Endothelial cell of umbilical vein (primary cell): ENCODE measurements at regions not wholly inside any gene's neighbourhood (a gene's known extent, or its start where the extent isn't known, plus 50 kb on each side); places are given as distances from the start of the nearest gene placed in this dataset.
A peak's percentile ranks its signal among the peaks of the same experiment; 100 is the strongest.

Experiments
- BruUV-seq: library from RNA; stranded (reverse); fragments of 400-500 nt; replicated peaks from 2 replicates; lab custom pipeline; 2021; lab: Mats Ljungman, UMichigan
- CTCF ChIA-PET: fragments of 300-600, 350-600 bp; sonication (Branson Sonifier 250); formaldehyde crosslinking; loops from one replicate; lab custom pipeline; 2021; ENCODE audit warnings: antibody characterized with exemption, inconsistent platforms; lab: Charles Lee
- POLR2A ChIA-PET: fragments of 300-600, 350-600 bp; sonication (Branson Sonifier 250); formaldehyde crosslinking; loops from one replicate; lab custom pipeline; 2021; ENCODE audit warnings: antibody characterized with exemption, inconsistent platforms; lab: Charles Lee
- DNase-seq: peaks from one replicate; pipeline ENCODE4 v3.0.0-alpha.2; 2011; ENCODE audit warnings: low read depth, low spot score
- FAIRE-seq: peaks from 2 replicates; lab custom pipeline; 2011; peaks lifted over from hg19 to GRCh38; lab: Jason Lieb, UNC
- H2AFZ ChIP-seq: 2 replicates; pipeline ENCODE4 v1.6.0; 2012; ENCODE audit warnings: low read depth, low read length, control low read depth, inconsistent platforms
- H3K27ac ChIP-seq: 2 replicates; pipeline ENCODE4 v1.5.1; 2011; ENCODE audit warnings: low read depth, mild to moderate bottlenecking, control low read depth, low read length, moderate library complexity; ENCODE audit not compliant: insufficient read depth
- H3K27me3 ChIP-seq, 2 experiments: 2 replicates each; pipeline versions ENCODE4 v1.6.0 to v1.6.1; 2011; ENCODE audit warnings: low read length in 2 of 2, mixed read lengths in 1 of 2; ENCODE audit not compliant: control insufficient read depth in 2 of 2, insufficient read depth in 2 of 2
- H3K36me3 ChIP-seq, 2 experiments: 2 replicates in 1 of 2; 3 replicates in 1 of 2; pipeline ENCODE4 v1.5.1; 2011; ENCODE audit warnings: low read length in 2 of 2, mild to moderate bottlenecking in 1 of 2, moderate library complexity in 1 of 2; ENCODE audit not compliant: control insufficient read depth in 2 of 2, insufficient read depth in 2 of 2; ENCODE audit errors: extremely low read depth in 1 of 2
- H3K4me1 ChIP-seq: 3 replicates; pipeline ENCODE4 v1.5.1; 2011; ENCODE audit warnings: mild to moderate bottlenecking, low read length; ENCODE audit not compliant: control insufficient read depth, insufficient read depth; ENCODE audit errors: extremely low read depth
- H3K4me2 ChIP-seq: 2 replicates; pipeline ENCODE4 v1.6.1; 2011; ENCODE audit warnings: low read length, control low read depth, mixed read lengths; ENCODE audit not compliant: insufficient read depth
- H3K4me3 ChIP-seq, 3 experiments: fragments of 200-600 bp in 1 of 3; sonication (generic), shearing (Covaris generic) in 1 of 3; replicated peaks in 1 of 3; 2 replicates each; pipeline ENCODE4 v1.5.1; 2011 to 2016; ENCODE audit warnings: control low read depth in 3 of 3, low read length in 3 of 3, mild to moderate bottlenecking in 2 of 3, inconsistent platforms in 1 of 3, low read depth in 1 of 3, moderate library complexity in 1 of 3; ENCODE audit not compliant: insufficient read depth in 1 of 3
- H3K79me2 ChIP-seq: 2 replicates; pipeline ENCODE4 v1.6.0; 2012; ENCODE audit warnings: low read length, inconsistent platforms; ENCODE audit not compliant: control insufficient read depth, insufficient read depth
- H3K9ac ChIP-seq: replicated peaks from 2 replicates; pipeline ENCODE3; 2011; ENCODE audit warnings: low read length, control low read depth; ENCODE audit not compliant: insufficient read depth; ENCODE audit errors: extremely low read depth
- H3K9me1 ChIP-seq: replicated peaks from 3 replicates; pipeline ENCODE4 v1.6.0; 2011; ENCODE audit warnings: mild to moderate bottlenecking, low read length; ENCODE audit not compliant: control insufficient read depth, insufficient read depth; ENCODE audit errors: extremely low read depth
- H3K9me3 ChIP-seq: replicated peaks from 2 replicates; pipeline ENCODE4 v1.5.1; 2012; ENCODE audit warnings: low read length, inconsistent platforms; ENCODE audit not compliant: control insufficient read depth, insufficient read depth
- H4K20me1 ChIP-seq: replicated peaks from 2 replicates; pipeline ENCODE3; 2011; ENCODE audit warnings: mild to moderate bottlenecking, low read length; ENCODE audit not compliant: control insufficient read depth, insufficient read depth; ENCODE audit errors: extremely low read depth
- EZH2 ChIP-seq: IDR thresholded peaks from 2 replicates; pipeline ENCODE4 v1.6.1; 2012; ENCODE audit warnings: borderline replicate concordance, low read depth, mild to moderate bottlenecking, moderate library complexity, low read length, inconsistent platforms; ENCODE audit not compliant: severe bottlenecking
- FOS ChIP-seq: IDR thresholded peaks from 2 replicates; pipeline ENCODE4 v1.6.1; 2011; ENCODE audit warnings: mild to moderate bottlenecking, low read length, moderate library complexity, borderline replicate concordance; ENCODE audit not compliant: insufficient read depth
- GATA2 ChIP-seq: IDR thresholded peaks from 2 replicates; pipeline ENCODE4 v1.7.0; 2011; ENCODE audit warnings: low read depth, mild to moderate bottlenecking, moderate library complexity, mixed read lengths, low read length; ENCODE audit not compliant: insufficient read length, insufficient read depth
- MYC ChIP-seq: IDR thresholded peaks from one replicate; pipeline ENCODE4 v1.6.1; 2011; ENCODE audit warnings: mild to moderate bottlenecking, low read depth, low read length
- POLR2A ChIP-seq: IDR thresholded peaks from 2 replicates; pipeline ENCODE4 v1.6.1; 2012; ENCODE audit warnings: low read depth, mild to moderate bottlenecking, control low read depth, low read length
- dilution Hi-C: fragments of 300-500 bp; cut with MboI; formaldehyde crosslinking; loops from one replicate; pipeline ENCODE4 v1.15.0; 2019; ENCODE audit warnings: low sequenced_read_pairs; ENCODE audit not compliant: extremely low pct_ligation_motif_present
- intact Hi-C: fragments of 100-400 bp; cut with micrococcal nuclease; formaldehyde crosslinking; loops from one replicate; pipeline ENCODE4 v1.10.0; 2022
- TF ChIP-seq, protein P1 (sequence below), 2 donors: IDR thresholded peaks; 1 replicate in 1 of 2; 2 replicates in 1 of 2; pipeline ENCODE4 v1.5.1; 2011; ENCODE audit warnings: low read length in 2 of 2, mild to moderate bottlenecking in 2 of 2, moderate library complexity in 2 of 2, control low read depth in 1 of 2, inconsistent platforms in 1 of 2, low read depth in 1 of 2; ENCODE audit not compliant: insufficient read depth in 1 of 2; ENCODE audit errors: extremely low read depth in 1 of 2
- TF ChIP-seq, protein P2 (sequence below): IDR thresholded peaks from 2 replicates; pipeline ENCODE4 v1.6.1; 2011; ENCODE audit not compliant: insufficient read depth, insufficient read length

DNA sequence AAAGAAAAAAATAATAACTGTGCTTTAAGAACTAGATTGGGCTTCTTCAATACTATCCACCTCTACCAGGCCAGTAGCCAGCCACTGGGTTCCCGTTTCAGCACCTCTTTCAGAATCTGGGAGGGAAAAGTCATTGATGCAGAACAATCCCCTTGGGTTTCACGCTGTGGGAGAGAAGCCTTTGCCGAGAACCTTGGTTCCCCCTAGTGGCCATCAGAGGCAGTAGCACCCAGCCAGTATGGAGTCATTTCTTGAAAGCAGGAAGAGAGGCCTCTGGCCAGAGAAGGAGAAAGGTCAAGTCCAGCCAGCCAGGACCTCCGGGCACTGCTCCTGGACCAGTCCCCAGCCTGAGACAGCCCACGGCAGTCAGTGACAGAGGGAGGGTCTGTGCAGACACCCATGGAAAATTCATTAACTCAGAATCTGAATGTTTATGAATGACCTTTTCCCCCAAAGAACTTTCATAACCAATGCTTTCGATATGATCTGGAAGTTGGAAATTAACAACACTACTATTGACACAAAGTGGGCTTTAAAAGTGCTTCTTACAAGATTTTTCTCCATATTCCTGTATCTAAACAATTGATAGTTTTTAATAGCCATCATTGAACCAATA lies 51.2 kb upstream of the CDH5 start:
- Histone ChIP-seq H3K27ac (no peak overlapping the region), H3K36me3 (no peaks in the 10 kb centered on the region), H4K20me1 (no peaks in the 10 kb centered on the region), H3K27me3 (no peaks in the 10 kb centered on the region), H3K4me2 (no peak overlapping the region), H3K9ac (no peak overlapping the region), H2AFZ (no peak overlapping the region), H3K79me2 (no peaks in the 10 kb centered on the region), H3K4me3 (no peak overlapping the region), H3K4me1 (no peaks in the 10 kb centered on the region), H3K9me3 (no peaks in the 10 kb centered on the region), H3K9me1 (no peaks in the 10 kb centered on the region)
- BruUV-seq: no TSS peak
- POLR2A ChIA-PET: no interaction called here
- dilution Hi-C loops (no loop called here), intact Hi-C loops (loop anchor here (1.0 kb wide), 1 partner anchor 39 kb away; no protein-coding TSS in a partner anchor)
- FAIRE-seq (peak; percentile 83), DNase-seq (peak; percentile 73)
- CTCF ChIA-PET: interaction anchor here (0.6 to 4.3 kb wide), 5 partner anchors 8 to 44 kb away, joined by 3 to 51 read pairs (median 7); no protein-coding TSS in a partner anchor
- no peak for TF ChIP-seq GATA2
- TF ChIP-seq, protein P1, sequence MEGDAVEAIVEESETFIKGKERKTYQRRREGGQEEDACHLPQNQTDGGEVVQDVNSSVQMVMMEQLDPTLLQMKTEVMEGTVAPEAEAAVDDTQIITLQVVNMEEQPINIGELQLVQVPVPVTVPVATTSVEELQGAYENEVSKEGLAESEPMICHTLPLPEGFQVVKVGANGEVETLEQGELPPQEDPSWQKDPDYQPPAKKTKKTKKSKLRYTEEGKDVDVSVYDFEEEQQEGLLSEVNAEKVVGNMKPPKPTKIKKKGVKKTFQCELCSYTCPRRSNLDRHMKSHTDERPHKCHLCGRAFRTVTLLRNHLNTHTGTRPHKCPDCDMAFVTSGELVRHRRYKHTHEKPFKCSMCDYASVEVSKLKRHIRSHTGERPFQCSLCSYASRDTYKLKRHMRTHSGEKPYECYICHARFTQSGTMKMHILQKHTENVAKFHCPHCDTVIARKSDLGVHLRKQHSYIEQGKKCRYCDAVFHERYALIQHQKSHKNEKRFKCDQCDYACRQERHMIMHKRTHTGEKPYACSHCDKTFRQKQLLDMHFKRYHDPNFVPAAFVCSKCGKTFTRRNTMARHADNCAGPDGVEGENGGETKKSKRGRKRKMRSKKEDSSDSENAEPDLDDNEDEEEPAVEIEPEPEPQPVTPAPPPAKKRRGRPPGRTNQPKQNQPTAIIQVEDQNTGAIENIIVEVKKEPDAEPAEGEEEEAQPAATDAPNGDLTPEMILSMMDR (IDR thresholded peaks at IDR 0.05; ENCODE audit: extremely low read depth in 1 of 2, insufficient read depth in 1 of 2, low read depth in 1 of 2, low read length in 2 of 2): peak; percentile 93 to 96

DNA sequence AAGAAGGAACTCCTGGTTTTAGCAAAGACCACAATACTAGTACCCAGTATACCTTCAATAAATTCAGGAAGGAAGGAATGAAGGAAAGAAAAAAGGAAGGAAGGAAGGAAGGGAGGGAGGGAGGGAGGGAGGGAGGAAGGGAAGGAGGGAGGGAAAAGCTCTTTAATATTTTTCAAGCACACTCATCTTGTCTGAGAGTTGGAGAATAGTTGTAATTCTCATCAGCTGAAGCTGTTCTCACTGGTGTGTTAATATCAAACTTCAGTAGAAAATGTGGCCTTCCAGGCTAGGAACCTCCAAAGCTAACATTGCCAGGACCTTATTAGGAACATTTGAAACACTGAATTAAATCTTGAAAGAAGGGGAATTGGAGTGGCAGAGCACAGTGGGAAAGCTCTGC lies 55.2 kb upstream of the CDH5 start:
- no peaks in the 10 kb centered on the region for H3K27me3 ChIP-seq
- no peak overlapping the region for H3K9ac ChIP-seq
- no TSS peak for BruUV-seq
- no peak overlapping the region for H3K4me2 ChIP-seq
- dilution Hi-C loops (no loop called here), intact Hi-C loops (no loop called here)
- H3K9me1 ChIP-seq: no peaks in the 10 kb centered on the region
- no peak for TF ChIP-seq POLR2A
- TF ChIP-seq, protein P2, sequence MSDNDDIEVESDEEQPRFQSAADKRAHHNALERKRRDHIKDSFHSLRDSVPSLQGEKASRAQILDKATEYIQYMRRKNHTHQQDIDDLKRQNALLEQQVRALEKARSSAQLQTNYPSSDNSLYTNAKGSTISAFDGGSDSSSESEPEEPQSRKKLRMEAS: no peak
- no peak for TF ChIP-seq GATA2
- no peak for TF ChIP-seq EZH2
- TF ChIP-seq MYC: no peak
- no peak for TF ChIP-seq FOS
- TF ChIP-seq, protein P1 (IDR thresholded peaks at IDR 0.05; ENCODE audit: extremely low read depth in 1 of 2, insufficient read depth in 1 of 2, low read depth in 1 of 2, low read length in 2 of 2): no peak
- no peaks in the 10 kb centered on the region for H3K79me2 ChIP-seq
- H3K4me3 ChIP-seq: no peak overlapping the region
- H2AFZ ChIP-seq: no peak overlapping the region
- CTCF ChIA-PET: no interaction called here
- no peaks in the 10 kb centered on the region for H4K20me1 ChIP-seq
- no peaks in the 10 kb centered on the region for H3K9me3 ChIP-seq
- POLR2A ChIA-PET: no interaction called here
- no peak for FAIRE-seq
- no peak for DNase-seq
- H3K27ac ChIP-seq: no peak overlapping the region
- no peaks in the 10 kb centered on the region for H3K36me3 ChIP-seq
- no peaks in the 10 kb centered on the region for H3K4me1 ChIP-seq
